ENCODE measurements at regions not wholly inside any gene's neighbourhood (a gene's known extent, or its start where the extent isn't known, plus 50 kb on each side); places are given as distances from the start of the nearest gene placed in this dataset.

DNA sequence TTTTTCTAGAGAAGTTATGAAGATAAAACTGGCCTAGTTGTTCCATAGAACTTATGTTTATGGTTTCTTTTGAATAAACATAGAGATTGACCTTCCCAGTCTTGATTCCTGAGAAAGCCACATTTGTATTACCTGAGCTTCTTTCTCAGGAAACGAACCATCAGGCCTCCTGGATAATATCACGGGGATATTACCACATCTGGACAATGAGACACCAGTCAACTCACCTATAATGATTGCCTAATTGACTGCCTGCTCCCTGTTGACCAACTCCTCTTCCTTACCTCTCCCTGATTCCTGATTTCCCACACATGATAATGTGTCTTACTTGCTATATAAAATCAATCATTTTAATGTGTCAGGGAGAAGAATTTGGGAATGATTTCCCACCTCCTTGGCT is 822.7 kb downstream of the LRFN5 start:
- TF ChIP-seq, protein P1, sequence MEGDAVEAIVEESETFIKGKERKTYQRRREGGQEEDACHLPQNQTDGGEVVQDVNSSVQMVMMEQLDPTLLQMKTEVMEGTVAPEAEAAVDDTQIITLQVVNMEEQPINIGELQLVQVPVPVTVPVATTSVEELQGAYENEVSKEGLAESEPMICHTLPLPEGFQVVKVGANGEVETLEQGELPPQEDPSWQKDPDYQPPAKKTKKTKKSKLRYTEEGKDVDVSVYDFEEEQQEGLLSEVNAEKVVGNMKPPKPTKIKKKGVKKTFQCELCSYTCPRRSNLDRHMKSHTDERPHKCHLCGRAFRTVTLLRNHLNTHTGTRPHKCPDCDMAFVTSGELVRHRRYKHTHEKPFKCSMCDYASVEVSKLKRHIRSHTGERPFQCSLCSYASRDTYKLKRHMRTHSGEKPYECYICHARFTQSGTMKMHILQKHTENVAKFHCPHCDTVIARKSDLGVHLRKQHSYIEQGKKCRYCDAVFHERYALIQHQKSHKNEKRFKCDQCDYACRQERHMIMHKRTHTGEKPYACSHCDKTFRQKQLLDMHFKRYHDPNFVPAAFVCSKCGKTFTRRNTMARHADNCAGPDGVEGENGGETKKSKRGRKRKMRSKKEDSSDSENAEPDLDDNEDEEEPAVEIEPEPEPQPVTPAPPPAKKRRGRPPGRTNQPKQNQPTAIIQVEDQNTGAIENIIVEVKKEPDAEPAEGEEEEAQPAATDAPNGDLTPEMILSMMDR (IDR thresholded peaks at IDR 0.05; ENCODE audit: borderline replicate concordance, extremely low read depth, insufficient read depth), result no peak
- intact Hi-C loops (cut with DNase I), result no loop called here
- H3K9ac ChIP-seq (ENCODE audit: low read length in 3 of 3), result no peak overlapping the region
- no peak overlapping the region for H3K4me3 ChIP-seq (ENCODE audit: low read length in 3 of 3)
- FAIRE-seq (no peak), DNase-seq (no peak)
- no peaks in the 10 kb centered on the region for H3K36me3 ChIP-seq (ENCODE audit: control insufficient read depth in 2 of 3, insufficient read depth in 3 of 3, low read length in 3 of 3)
- no peaks in the 10 kb centered on the region for H3K9me3 ChIP-seq (ENCODE audit: control insufficient read depth in 2 of 3, insufficient read depth in 1 of 3, low read length in 3 of 3)
- no peaks in the 10 kb centered on the region for H3K4me1 ChIP-seq (ENCODE audit: control insufficient read depth in 2 of 3, insufficient read depth in 2 of 3, low read depth in 1 of 3, low read length in 3 of 3)
- no peaks in the 10 kb centered on the region for H3K27me3 ChIP-seq (ENCODE audit: control insufficient read depth, insufficient read depth, low read length)
- H3K27ac ChIP-seq (ENCODE audit: low read depth in 2 of 2, low read length in 2 of 2), result no peak overlapping the region

GRCh38 chr14:42428996-42429395 is 822.3 kb downstream of the LRFN5 start:
- DNase-seq, result peak in 1 of 5 donors; percentile 5
- no peaks in the 10 kb centered on the region for H3K4me1 ChIP-seq (ENCODE audit: control insufficient read depth in 2 of 3, insufficient read depth in 2 of 3, low read depth in 1 of 3, low read length in 3 of 3)
- no peak overlapping the region for H3K9ac ChIP-seq (ENCODE audit: low read length in 3 of 3)
- H3K27me3 ChIP-seq (ENCODE audit: control insufficient read depth, insufficient read depth, low read length), result no peaks in the 10 kb centered on the region
- intact Hi-C loops (cut with DNase I), result no loop called here
- H3K27ac ChIP-seq (ENCODE audit: low read depth in 2 of 2, low read length in 2 of 2), result no peak overlapping the region
- no peak for FAIRE-seq
- TF ChIP-seq, protein P1 (IDR thresholded peaks at IDR 0.05; ENCODE audit: borderline replicate concordance, extremely low read depth, insufficient read depth), result no peak
- H3K36me3 ChIP-seq (ENCODE audit: control insufficient read depth in 2 of 3, insufficient read depth in 3 of 3, low read length in 3 of 3), result no peaks in the 10 kb centered on the region
- no peak overlapping the region for H3K4me3 ChIP-seq (ENCODE audit: low read length in 3 of 3)
- no peaks in the 10 kb centered on the region for H3K9me3 ChIP-seq (ENCODE audit: control insufficient read depth in 2 of 3, insufficient read depth in 1 of 3, low read length in 3 of 3)

- Histone ChIP-seq H3K27me3 (ENCODE audit: control insufficient read depth, insufficient read depth, low read length) (no peaks in the 10 kb centered on the region), H3K9me3 (ENCODE audit: control insufficient read depth in 2 of 3, insufficient read depth in 1 of 3, low read length in 3 of 3) (no peaks in the 10 kb centered on the region), H3K27ac (ENCODE audit: low read depth in 2 of 2, low read length in 2 of 2) (no peak overlapping the region), H3K4me3 (ENCODE audit: low read length in 3 of 3) (no peak overlapping the region), H3K4me1 (ENCODE audit: control insufficient read depth in 2 of 3, insufficient read depth in 2 of 3, low read depth in 1 of 3, low read length in 3 of 3) (no peaks in the 10 kb centered on the region), H3K9ac (ENCODE audit: low read length in 3 of 3) (no peak overlapping the region), H3K36me3 (ENCODE audit: control insufficient read depth in 2 of 3, insufficient read depth in 3 of 3, low read length in 3 of 3) (no peaks in the 10 kb centered on the region)
- no peak for FAIRE-seq
- intact Hi-C loops (cut with DNase I), result no loop called here
- TF ChIP-seq, protein P1 (IDR thresholded peaks at IDR 0.05; ENCODE audit: borderline replicate concordance, extremely low read depth, insufficient read depth), result no peak
- no peak for DNase-seq
Observed at GRCh38 chr14:42424501-42424900, 817.8 kb downstream of the LRFN5 start.

GRCh38 chr14:42421377-42422078 is 814.9 kb downstream of the LRFN5 start:
- Histone ChIP-seq H3K4me1 (ENCODE audit: control insufficient read depth in 2 of 3, insufficient read depth in 2 of 3, low read depth in 1 of 3, low read length in 3 of 3) (no peaks in the 10 kb centered on the region), H3K27ac (ENCODE audit: low read depth in 2 of 2, low read length in 2 of 2) (no peak overlapping the region), H3K9me3 (ENCODE audit: control insufficient read depth in 2 of 3, insufficient read depth in 1 of 3, low read length in 3 of 3) (no peaks in the 10 kb centered on the region), H3K9ac (ENCODE audit: low read length in 3 of 3) (no peak overlapping the region), H3K27me3 (ENCODE audit: control insufficient read depth, insufficient read depth, low read length) (no peaks in the 10 kb centered on the region), H3K36me3 (ENCODE audit: control insufficient read depth in 2 of 3, insufficient read depth in 3 of 3, low read length in 3 of 3) (no peaks in the 10 kb centered on the region), H3K4me3 (ENCODE audit: low read length in 3 of 3) (no peak overlapping the region)
- FAIRE-seq, result no peak
- no peak for DNase-seq
- intact Hi-C loops (cut with DNase I), result no loop called here
- TF ChIP-seq, protein P1 (IDR thresholded peaks at IDR 0.05; ENCODE audit: borderline replicate concordance, extremely low read depth, insufficient read depth), result no peak

Data from kidney (tissue), 13 donors.